ENCODE measurements at regions not wholly inside any gene's neighbourhood (a gene's known extent, or its start where the extent isn't known, plus 50 kb on each side); places are given as distances from the start of the nearest gene placed in this dataset.

GRCh38 chr4:120158046-120158445 is 91.4 kb upstream of the MAD2L1 start:
- no peak overlapping the region for H3K4me3 ChIP-seq
- H3K27ac ChIP-seq, result no peak overlapping the region
- H3K36me3 ChIP-seq, result no peaks in the 10 kb centered on the region
- no peaks in the 10 kb centered on the region for H3K27me3 ChIP-seq
- no peaks in the 10 kb centered on the region for H3K4me1 ChIP-seq
- TF ChIP-seq POLR2AphosphoS5 (IDR thresholded peaks at IDR 0.05; ENCODE audit: insufficient read depth in 1 of 2, low read depth in 1 of 2) (no peak), POLR2A (IDR thresholded peaks at IDR 0.05) (no peak)
- TF ChIP-seq, protein P1, sequence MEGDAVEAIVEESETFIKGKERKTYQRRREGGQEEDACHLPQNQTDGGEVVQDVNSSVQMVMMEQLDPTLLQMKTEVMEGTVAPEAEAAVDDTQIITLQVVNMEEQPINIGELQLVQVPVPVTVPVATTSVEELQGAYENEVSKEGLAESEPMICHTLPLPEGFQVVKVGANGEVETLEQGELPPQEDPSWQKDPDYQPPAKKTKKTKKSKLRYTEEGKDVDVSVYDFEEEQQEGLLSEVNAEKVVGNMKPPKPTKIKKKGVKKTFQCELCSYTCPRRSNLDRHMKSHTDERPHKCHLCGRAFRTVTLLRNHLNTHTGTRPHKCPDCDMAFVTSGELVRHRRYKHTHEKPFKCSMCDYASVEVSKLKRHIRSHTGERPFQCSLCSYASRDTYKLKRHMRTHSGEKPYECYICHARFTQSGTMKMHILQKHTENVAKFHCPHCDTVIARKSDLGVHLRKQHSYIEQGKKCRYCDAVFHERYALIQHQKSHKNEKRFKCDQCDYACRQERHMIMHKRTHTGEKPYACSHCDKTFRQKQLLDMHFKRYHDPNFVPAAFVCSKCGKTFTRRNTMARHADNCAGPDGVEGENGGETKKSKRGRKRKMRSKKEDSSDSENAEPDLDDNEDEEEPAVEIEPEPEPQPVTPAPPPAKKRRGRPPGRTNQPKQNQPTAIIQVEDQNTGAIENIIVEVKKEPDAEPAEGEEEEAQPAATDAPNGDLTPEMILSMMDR (IDR thresholded peaks at IDR 0.05), result no peak
- H3K9me3 ChIP-seq, result no peaks in the 10 kb centered on the region
- DNase-seq (ENCODE audit: extremely low spot score in 2 of 2), result no peak
- intact Hi-C loops (cut with DNase I), result loop anchor here (5.0 kb wide), 1 partner anchor 939 kb away; no protein-coding TSS in a partner anchor

DNA sequence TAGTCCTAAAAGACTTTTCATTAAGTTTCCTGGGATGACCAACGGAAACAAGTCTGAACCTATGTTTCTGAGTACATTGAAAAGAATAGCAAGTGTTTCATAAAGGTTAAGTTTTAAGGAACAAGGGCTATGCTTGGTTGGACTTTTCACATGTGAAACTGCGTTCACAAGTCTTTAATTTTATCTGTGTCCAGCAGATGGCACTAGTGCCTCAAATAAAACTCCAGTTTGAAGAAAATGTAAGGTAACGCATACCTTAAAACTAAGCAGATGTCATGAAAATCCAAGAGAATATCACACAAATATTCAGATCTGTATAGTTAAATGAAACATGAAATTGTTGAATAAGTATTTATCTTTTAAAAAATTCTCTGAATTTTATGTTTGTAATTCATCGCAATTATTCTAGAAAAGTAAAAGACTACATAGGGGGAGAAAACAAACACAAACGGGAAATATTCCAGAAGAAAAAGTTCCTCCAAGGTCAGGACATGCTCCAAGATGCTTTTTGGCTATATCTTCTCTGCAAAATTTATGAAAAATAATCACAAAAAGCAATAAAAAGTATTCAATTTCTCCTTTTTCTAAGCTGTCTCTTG is 89.6 kb upstream of the MAD2L1 start:
- TF ChIP-seq POLR2A (IDR thresholded peaks at IDR 0.05) (no peak), POLR2AphosphoS5 (IDR thresholded peaks at IDR 0.05; ENCODE audit: insufficient read depth in 1 of 2, low read depth in 1 of 2) (no peak)
- TF ChIP-seq, protein P1 (IDR thresholded peaks at IDR 0.05), result peak; percentile 23 to 72 (median 58)
- no peaks in the 10 kb centered on the region for H3K27me3 ChIP-seq
- no peaks in the 10 kb centered on the region for H3K4me1 ChIP-seq
- H3K36me3 ChIP-seq, result no peaks in the 10 kb centered on the region
- H3K4me3 ChIP-seq, result no peak overlapping the region
- H3K9me3 ChIP-seq, result no peaks in the 10 kb centered on the region
- no peak overlapping the region for H3K27ac ChIP-seq
- intact Hi-C loops (cut with DNase I), result loop anchor here (5.0 kb wide), 1 partner anchor 941 kb away; no protein-coding TSS in a partner anchor
- no peak for DNase-seq (ENCODE audit: extremely low spot score in 2 of 2)

DNA sequence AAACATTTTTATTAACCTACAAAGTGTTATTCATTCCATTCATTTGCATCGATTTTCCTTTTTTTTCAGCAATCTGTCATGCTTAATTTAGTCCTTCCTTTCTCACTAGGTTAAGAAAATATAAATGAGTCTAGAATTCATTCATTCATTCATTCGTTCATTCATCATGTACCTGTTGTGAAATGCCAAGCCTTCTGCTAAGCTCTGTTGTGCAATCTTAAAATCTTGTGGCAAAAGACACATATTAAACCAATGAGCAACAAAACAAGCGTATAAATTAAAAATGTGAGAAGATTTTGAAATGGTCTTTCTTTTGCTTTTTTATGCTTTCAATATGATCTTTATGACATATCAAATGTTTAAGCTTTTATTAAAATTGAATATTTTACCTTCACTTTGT is 88.6 kb upstream of the MAD2L1 start:
- Histone ChIP-seq H3K9me3 (no peaks in the 10 kb centered on the region), H3K4me3 (no peak overlapping the region), H3K27ac (no peak overlapping the region), H3K27me3 (no peaks in the 10 kb centered on the region), H3K36me3 (no peaks in the 10 kb centered on the region), H3K4me1 (no peaks in the 10 kb centered on the region)
- TF ChIP-seq, protein P1 (IDR thresholded peaks at IDR 0.05), result no peak
- no peak for TF ChIP-seq POLR2AphosphoS5 (IDR thresholded peaks at IDR 0.05; ENCODE audit: insufficient read depth in 1 of 2, low read depth in 1 of 2)
- no peak for TF ChIP-seq POLR2A (IDR thresholded peaks at IDR 0.05)
- intact Hi-C loops (cut with DNase I), result loop anchor here (5.0 kb wide), 1 partner anchor 942 kb away; no protein-coding TSS in a partner anchor
- DNase-seq (ENCODE audit: extremely low spot score in 2 of 2), result no peak

DNA sequence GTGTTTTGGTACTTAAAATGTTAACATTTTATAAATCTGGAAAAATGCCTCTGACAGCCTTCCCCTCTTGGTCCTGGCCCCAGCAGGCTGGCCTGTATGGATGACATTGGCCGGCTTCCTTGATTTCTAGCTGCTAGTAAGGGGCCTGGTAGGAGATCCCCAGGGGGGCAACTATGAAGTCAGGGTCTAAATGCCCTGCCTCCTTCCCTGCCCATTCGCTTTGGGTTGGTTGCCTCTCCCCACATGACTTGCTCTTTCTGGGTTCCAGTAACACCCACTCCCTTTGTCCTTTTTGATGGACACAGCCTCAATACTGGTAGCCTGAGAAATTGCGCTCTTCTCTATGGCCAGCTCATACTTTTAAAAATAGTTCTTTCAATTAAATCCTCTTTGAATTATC is 78.0 kb upstream of the MAD2L1 start:
- Histone ChIP-seq H3K27me3 (no peaks in the 10 kb centered on the region), H3K9me3 (no peaks in the 10 kb centered on the region), H3K27ac (no peak overlapping the region), H3K36me3 (no peaks in the 10 kb centered on the region), H3K4me1 (no peaks in the 10 kb centered on the region), H3K4me3 (no peak overlapping the region)
- DNase-seq (ENCODE audit: extremely low spot score in 2 of 2), result no peak
- no peak for TF ChIP-seq POLR2AphosphoS5 (IDR thresholded peaks at IDR 0.05; ENCODE audit: insufficient read depth in 1 of 2, low read depth in 1 of 2)
- TF ChIP-seq, protein P1 (IDR thresholded peaks at IDR 0.05), result no peak
- TF ChIP-seq POLR2A (IDR thresholded peaks at IDR 0.05), result no peak
- intact Hi-C loops (cut with DNase I), result no loop called here

DNA sequence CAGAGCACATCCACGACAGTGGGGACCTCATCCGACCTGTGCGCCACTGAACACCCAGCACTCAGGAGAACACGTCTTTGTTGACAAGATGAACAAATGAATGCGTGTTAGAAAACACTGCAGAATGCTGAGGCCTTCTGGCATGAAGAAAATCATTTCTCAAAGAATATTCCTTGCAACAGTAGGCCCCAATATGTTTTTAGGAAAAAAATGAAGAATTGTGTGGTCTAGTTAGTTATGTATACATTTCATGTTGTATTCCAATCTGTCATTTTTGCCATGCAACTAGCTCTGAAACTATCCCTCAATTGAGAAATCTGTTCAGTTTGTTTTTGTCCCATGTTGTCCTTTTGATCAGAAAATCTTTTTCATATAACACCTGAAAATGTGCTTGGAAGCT is 77.4 kb upstream of the MAD2L1 start:
- DNase-seq (ENCODE audit: extremely low spot score in 2 of 2), result no peak
- no peak overlapping the region for H3K4me3 ChIP-seq
- H3K4me1 ChIP-seq, result no peaks in the 10 kb centered on the region
- TF ChIP-seq, protein P1 (IDR thresholded peaks at IDR 0.05), result no peak
- TF ChIP-seq POLR2A (IDR thresholded peaks at IDR 0.05) (no peak), POLR2AphosphoS5 (IDR thresholded peaks at IDR 0.05; ENCODE audit: insufficient read depth in 1 of 2, low read depth in 1 of 2) (no peak)
- no peaks in the 10 kb centered on the region for H3K27me3 ChIP-seq
- no peaks in the 10 kb centered on the region for H3K36me3 ChIP-seq
- intact Hi-C loops (cut with DNase I), result no loop called here
- no peaks in the 10 kb centered on the region for H3K9me3 ChIP-seq
- no peak overlapping the region for H3K27ac ChIP-seq
